GM21723 (cell line): ENCODE measurements at regions not wholly inside any gene's neighbourhood (a gene's known extent, or its start where the extent isn't known, plus 50 kb on each side); places are given as distances from the start of the nearest gene placed in this dataset.

Experiments
- ATAC-seq: cut with Tn5 transposase; IDR thresholded peaks from one replicate; pipeline ENCODE4 v1.9.1; 2021; ENCODE audit warnings: mild to moderate bottlenecking, moderate library complexity; ENCODE audit not compliant: unreplicated experiment

- no peak for ATAC-seq
Observed at GRCh38 chr4:22030881-22031280, 82.3 kb upstream of the KCNIP4 start.

GRCh38 chr4:22030307-22030706, 81.7 kb upstream of the KCNIP4 start:
- ATAC-seq: no peak

DNA sequence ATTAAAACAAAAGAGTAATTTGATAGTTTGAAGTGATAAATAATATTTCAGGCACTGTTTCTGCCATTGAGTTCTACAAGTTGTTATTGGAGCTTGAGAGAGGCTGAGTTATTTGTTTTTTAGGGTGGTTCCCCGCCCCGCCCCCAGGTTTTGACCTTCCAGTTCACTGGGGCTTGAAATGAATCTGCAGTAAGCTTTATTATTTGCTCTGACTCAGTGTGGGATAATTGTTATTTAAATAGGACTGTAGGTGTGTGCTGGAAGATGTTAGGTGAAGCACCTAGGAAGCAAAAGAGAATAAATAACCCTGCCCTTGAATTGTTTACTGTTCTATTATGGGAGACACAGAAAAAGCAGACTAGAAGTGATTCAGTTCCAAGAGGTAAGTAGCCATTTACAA, 81.2 kb upstream of the KCNIP4 start:
- no peak for ATAC-seq

- no peak for ATAC-seq
Observed at GRCh38 chr4:22021106-22021505, 72.5 kb upstream of the KCNIP4 start.

GRCh38 chr4:22020129-22020528, 71.6 kb upstream of the KCNIP4 start:
- no peak for ATAC-seq

DNA sequence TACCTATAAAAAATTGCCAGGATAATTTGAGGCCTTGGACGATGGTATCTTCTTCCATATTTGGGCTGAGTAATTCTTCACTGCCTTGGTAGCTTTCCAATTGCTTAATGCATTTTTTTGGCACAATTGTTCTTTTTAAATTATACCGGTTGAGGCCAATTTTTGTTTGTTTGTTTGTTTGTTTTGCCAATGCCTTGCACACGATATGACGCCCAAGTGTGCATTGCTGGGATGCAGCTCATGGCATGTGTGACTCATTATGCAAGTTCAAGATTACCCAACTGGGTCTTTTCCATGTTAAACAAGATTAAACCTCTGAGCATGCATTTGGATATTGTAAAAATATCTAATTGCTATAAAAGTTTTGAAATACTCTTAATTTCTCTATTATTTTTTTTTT, 71.1 kb upstream of the KCNIP4 start:
- no peak for ATAC-seq

GRCh38 chr4:22014222-22014741, 65.7 kb upstream of the KCNIP4 start:
- ATAC-seq: no peak

GRCh38 chr4:22003878-22004277, 55.3 kb upstream of the KCNIP4 start:
- ATAC-seq: no peak
